ENCODE measurements at regions not wholly inside any gene's neighbourhood (a gene's known extent, or its start where the extent isn't known, plus 50 kb on each side); places are given as distances from the start of the nearest gene placed in this dataset.
"Not testable (repeated sequence)": the region's sequence is repeated elsewhere in the genome, so short reads cannot be mapped to it uniquely, and the experiment has no call there.

GRCh38 chr6:49110916-49111315 lies 352.1 kb downstream of the MMUT start:
- Histone ChIP-seq H3K4me3 (ENCODE audit: low read length) (no peak overlapping the region), H3K27me3 (ENCODE audit: insufficient read depth, low read length) (no peaks in the 10 kb centered on the region), H3K4me1 (ENCODE audit: insufficient read depth, low read length) (no peaks in the 10 kb centered on the region), H3K9ac (ENCODE audit: low read depth, low read length) (no peak overlapping the region), H3K9me3 (ENCODE audit: insufficient read depth, low read depth, low read length) (no peaks in the 10 kb centered on the region), H3K27ac (ENCODE audit: low read depth, low read length) (no peak overlapping the region), H3K36me3 (ENCODE audit: insufficient read depth, low read length) (no peaks in the 10 kb centered on the region)
- 93% methylated on average over 2 of the region's 2 CpGs for WGBS

- not testable (repeated sequence) for H3K4me1 ChIP-seq (ENCODE audit: insufficient read depth, low read length); H3K27me3 ChIP-seq (ENCODE audit: insufficient read depth, low read length); H3K27ac ChIP-seq (ENCODE audit: low read depth, low read length); H3K36me3 ChIP-seq (ENCODE audit: insufficient read depth, low read length); H3K9ac ChIP-seq (ENCODE audit: low read depth, low read length); H3K4me3 ChIP-seq (ENCODE audit: low read length)
- H3K9me3 ChIP-seq (ENCODE audit: insufficient read depth, low read depth, low read length) = peaks cover 14% of the 10 kb centered on the region
- WGBS = 95% methylated on average over 11 of the region's 11 CpGs
These were observed 365.4 kb downstream of the MMUT start for GRCh38 chr6:49097664-49098063.

DNA sequence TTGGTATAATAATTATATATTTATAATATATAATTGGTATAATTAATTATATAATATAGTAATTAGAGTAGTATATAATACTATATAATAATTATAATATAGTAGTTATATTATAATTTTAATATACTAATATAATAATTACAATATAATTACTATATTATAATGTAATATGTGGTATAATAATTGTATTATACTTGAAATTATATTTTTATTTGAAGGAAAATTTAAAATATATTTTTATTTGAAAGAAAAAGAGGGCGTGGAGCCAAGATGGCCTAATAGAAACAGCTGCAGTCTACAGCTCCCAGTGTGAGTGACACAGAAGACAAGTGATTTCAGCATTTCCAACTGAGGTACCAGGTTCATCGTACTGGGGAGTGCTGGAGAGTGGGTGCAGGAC lies 365.9 kb downstream of the MMUT start:
- Histone ChIP-seq H3K9me3 (ENCODE audit: insufficient read depth, low read depth, low read length) (peaks cover 14% of the 10 kb centered on the region), H3K27ac (ENCODE audit: low read depth, low read length) (no peak overlapping the region), H3K4me3 (ENCODE audit: low read length) (no peak overlapping the region), H3K9ac (ENCODE audit: low read depth, low read length) (no peak overlapping the region), H3K4me1 (ENCODE audit: insufficient read depth, low read length) (no peaks in the 10 kb centered on the region), H3K36me3 (ENCODE audit: insufficient read depth, low read length) (0 out of 2 replicates have a peak, but pooled peaks cover 3% of the 10 kb centered on the region), H3K27me3 (ENCODE audit: insufficient read depth, low read length) (no peaks in the 10 kb centered on the region)
- 48% methylated on average over 2 of the region's 2 CpGs for WGBS

DNA sequence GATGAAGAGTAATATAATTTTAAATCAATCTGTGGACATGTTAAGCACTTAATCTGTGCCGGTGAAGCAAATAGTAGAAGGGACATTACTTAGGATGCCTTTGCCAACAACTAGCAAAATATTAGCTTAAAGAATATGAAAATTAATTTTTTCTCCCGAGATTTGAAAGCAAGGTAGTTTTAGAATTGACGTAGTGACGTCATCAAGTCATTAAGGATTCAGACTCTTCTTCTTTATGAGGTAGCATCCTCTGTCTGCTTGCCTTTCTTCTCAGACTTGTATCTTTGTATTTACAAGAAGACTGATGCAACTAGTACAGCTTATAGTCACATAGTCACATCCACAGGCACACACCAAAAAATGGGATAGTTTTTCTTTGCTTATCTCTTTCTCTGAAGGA lies 374.4 kb downstream of the MMUT start:
- H3K36me3 ChIP-seq (ENCODE audit: insufficient read depth, low read length) = no peaks in the 10 kb centered on the region
- H3K9me3 ChIP-seq (ENCODE audit: insufficient read depth, low read depth, low read length) = no peaks in the 10 kb centered on the region
- H3K27me3 ChIP-seq (ENCODE audit: insufficient read depth, low read length) = no peaks in the 10 kb centered on the region
- H3K9ac ChIP-seq (ENCODE audit: low read depth, low read length) = no peak overlapping the region
- H3K4me1 ChIP-seq (ENCODE audit: insufficient read depth, low read length) = no peaks in the 10 kb centered on the region
- WGBS = 98% methylated on average over 3 of the region's 4 CpGs
- no peak overlapping the region for H3K4me3 ChIP-seq (ENCODE audit: low read length)
- H3K27ac ChIP-seq (ENCODE audit: low read depth, low read length) = no peak overlapping the region

GRCh38 chr6:49087369-49087768 lies 375.7 kb downstream of the MMUT start:
- whole genome bisulfite sequencing = 88% methylated on average over 3 of the region's 3 CpGs
- no peak overlapping the region for H3K27ac ChIP-seq (ENCODE audit: low read depth, low read length)

DNA sequence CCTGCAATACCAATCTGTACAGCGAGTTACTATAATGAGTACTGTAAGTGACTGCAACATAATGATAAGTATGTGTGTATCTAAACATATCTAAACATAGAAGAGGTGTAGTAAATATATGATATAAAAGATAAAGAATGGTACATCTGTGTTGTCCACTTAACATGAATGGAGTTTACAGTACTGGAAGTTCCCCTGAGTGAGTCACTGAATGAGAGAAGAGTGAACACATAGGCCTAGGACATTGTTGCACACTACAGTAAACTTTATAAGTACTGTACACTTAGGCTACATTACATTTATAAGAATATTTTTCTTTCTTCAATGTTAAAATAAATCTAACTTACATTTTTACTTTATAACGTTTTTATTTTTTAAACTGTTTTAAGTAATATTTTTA lies 380.4 kb downstream of the MMUT start:
- Histone ChIP-seq H3K9ac (ENCODE audit: low read depth, low read length) (no peak overlapping the region), H3K36me3 (ENCODE audit: insufficient read depth, low read length) (no peaks in the 10 kb centered on the region), H3K9me3 (ENCODE audit: insufficient read depth, low read depth, low read length) (no peaks in the 10 kb centered on the region), H3K4me3 (ENCODE audit: low read length) (no peak overlapping the region), H3K27me3 (ENCODE audit: insufficient read depth, low read length) (no peaks in the 10 kb centered on the region), H3K27ac (ENCODE audit: low read depth, low read length) (no peak overlapping the region), H3K4me1 (ENCODE audit: insufficient read depth, low read length) (no peaks in the 10 kb centered on the region)
- WGBS = no CpG with 5 or more reads among the region's 2 CpGs

More at GRCh38 chr6:49087369-49087768, 375.7 kb downstream of the MMUT start:
- Histone ChIP-seq H3K4me3 (ENCODE audit: low read length) (no peak overlapping the region), H3K9me3 (ENCODE audit: insufficient read depth, low read depth, low read length) (no peaks in the 10 kb centered on the region), H3K27me3 (ENCODE audit: insufficient read depth, low read length) (no peaks in the 10 kb centered on the region), H3K4me1 (ENCODE audit: insufficient read depth, low read length) (no peaks in the 10 kb centered on the region), H3K36me3 (ENCODE audit: insufficient read depth, low read length) (no peaks in the 10 kb centered on the region), H3K9ac (ENCODE audit: low read depth, low read length) (no peak overlapping the region)

- H3K9me3 ChIP-seq (ENCODE audit: insufficient read depth, low read depth, low read length) = no peaks in the 10 kb centered on the region
- no peaks in the 10 kb centered on the region for H3K27me3 ChIP-seq (ENCODE audit: insufficient read depth, low read length)
- no peak overlapping the region for H3K9ac ChIP-seq (ENCODE audit: low read depth, low read length)
- WGBS = 100% methylated on average over 1 of the region's 4 CpGs
- no peaks in the 10 kb centered on the region for H3K4me1 ChIP-seq (ENCODE audit: insufficient read depth, low read length)
- no peak overlapping the region for H3K4me3 ChIP-seq (ENCODE audit: low read length)
- H3K36me3 ChIP-seq (ENCODE audit: insufficient read depth, low read length) = no peaks in the 10 kb centered on the region
- H3K27ac ChIP-seq (ENCODE audit: low read depth, low read length) = no peak overlapping the region
These were observed 390.0 kb downstream of the MMUT start for GRCh38 chr6:49072885-49073620.

GRCh38 chr6:49072146-49072545 lies 390.9 kb downstream of the MMUT start:
- Histone ChIP-seq H3K36me3 (ENCODE audit: insufficient read depth, low read length) (no peaks in the 10 kb centered on the region), H3K27ac (ENCODE audit: low read depth, low read length) (no peak overlapping the region), H3K4me3 (ENCODE audit: low read length) (no peak overlapping the region), H3K4me1 (ENCODE audit: insufficient read depth, low read length) (no peaks in the 10 kb centered on the region), H3K27me3 (ENCODE audit: insufficient read depth, low read length) (no peaks in the 10 kb centered on the region), H3K9me3 (ENCODE audit: insufficient read depth, low read depth, low read length) (no peaks in the 10 kb centered on the region), H3K9ac (ENCODE audit: low read depth, low read length) (no peak overlapping the region)
- WGBS = 91% methylated on average over 1 of the region's 1 CpG

DNA sequence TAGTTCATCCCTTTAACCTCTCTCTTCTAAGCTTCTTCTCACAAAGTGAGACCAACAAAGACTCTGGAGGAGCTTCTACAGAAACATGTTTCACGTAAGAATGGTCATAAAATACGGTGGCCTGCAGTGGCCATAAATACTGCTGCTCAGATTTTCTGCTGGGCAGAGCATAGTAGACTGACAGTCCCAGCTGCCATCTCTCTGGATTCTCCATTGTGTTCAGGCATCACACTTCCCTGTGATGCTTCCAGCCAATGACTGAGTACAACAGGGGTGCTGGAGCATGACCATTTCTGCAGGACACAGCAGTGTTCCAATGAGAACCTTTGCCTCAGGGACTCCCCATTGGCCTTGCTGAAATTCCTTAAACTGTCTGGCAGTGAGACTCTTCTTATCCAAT lies 392.6 kb downstream of the MMUT start:
- H3K36me3 ChIP-seq (ENCODE audit: insufficient read depth, low read length) = no peaks in the 10 kb centered on the region
- WGBS = 95% methylated on average over 2 of the region's 2 CpGs
- no peak overlapping the region for H3K9ac ChIP-seq (ENCODE audit: low read depth, low read length)
- H3K27me3 ChIP-seq (ENCODE audit: insufficient read depth, low read length) = no peaks in the 10 kb centered on the region
- H3K4me1 ChIP-seq (ENCODE audit: insufficient read depth, low read length) = no peaks in the 10 kb centered on the region
- no peak overlapping the region for H3K4me3 ChIP-seq (ENCODE audit: low read length)
- H3K27ac ChIP-seq (ENCODE audit: low read depth, low read length) = no peak overlapping the region
- no peaks in the 10 kb centered on the region for H3K9me3 ChIP-seq (ENCODE audit: insufficient read depth, low read depth, low read length)

GRCh38 chr6:49054311-49054710 lies 408.7 kb downstream of the MMUT start:
- Histone ChIP-seq H3K36me3 (ENCODE audit: insufficient read depth, low read length) (no peaks in the 10 kb centered on the region), H3K27ac (ENCODE audit: low read depth, low read length) (no peak overlapping the region), H3K9ac (ENCODE audit: low read depth, low read length) (no peak overlapping the region), H3K4me3 (ENCODE audit: low read length) (no peak overlapping the region), H3K9me3 (ENCODE audit: insufficient read depth, low read depth, low read length) (0 out of 2 replicates have a peak, but pooled peaks cover 6% of the 10 kb centered on the region), H3K4me1 (ENCODE audit: insufficient read depth, low read length) (peaks cover 16% of the 10 kb centered on the region; the same call in 1 of the 2 replicates), H3K27me3 (ENCODE audit: insufficient read depth, low read length) (no peaks in the 10 kb centered on the region)
- 95% methylated on average over 3 of the region's 4 CpGs for WGBS

- WGBS = 95% methylated on average over 2 of the region's 2 CpGs
- Histone ChIP-seq H3K9me3 (ENCODE audit: insufficient read depth, low read depth, low read length) (0 out of 2 replicates have a peak, but pooled peaks cover 3% of the 10 kb centered on the region), H3K9ac (ENCODE audit: low read depth, low read length) (no peak overlapping the region), H3K27me3 (ENCODE audit: insufficient read depth, low read length) (no peaks in the 10 kb centered on the region), H3K36me3 (ENCODE audit: insufficient read depth, low read length) (no peaks in the 10 kb centered on the region), H3K27ac (ENCODE audit: low read depth, low read length) (no peak overlapping the region), H3K4me3 (ENCODE audit: low read length) (no peak overlapping the region), H3K4me1 (ENCODE audit: insufficient read depth, low read length) (peaks cover 16% of the 10 kb centered on the region; the same call in 1 of the 2 replicates)
These were observed 410.2 kb downstream of the MMUT start for GRCh38 chr6:49052901-49053300.

- no peaks in the 10 kb centered on the region for H3K9me3 ChIP-seq (ENCODE audit: insufficient read depth, low read depth, low read length)
- H3K9ac ChIP-seq (ENCODE audit: low read depth, low read length) = no peak overlapping the region
- no peaks in the 10 kb centered on the region for H3K36me3 ChIP-seq (ENCODE audit: insufficient read depth, low read length)
- peaks cover 16% of the 10 kb centered on the region; the same call in 1 of the 2 replicates for H3K4me1 ChIP-seq (ENCODE audit: insufficient read depth, low read length)
- WGBS = 100% methylated on average over 1 of the region's 1 CpG
- no peak overlapping the region for H3K27ac ChIP-seq (ENCODE audit: low read depth, low read length)
- no peak overlapping the region for H3K4me3 ChIP-seq (ENCODE audit: low read length)
- no peaks in the 10 kb centered on the region for H3K27me3 ChIP-seq (ENCODE audit: insufficient read depth, low read length)
These were observed 411.8 kb downstream of the MMUT start for GRCh38 chr6:49051281-49051680.

Data from HUES64 (cell line).